ENCODE measurements at regions not wholly inside any gene's neighbourhood (a gene's known extent, or its start where the extent isn't known, plus 50 kb on each side); places are given as distances from the start of the nearest gene placed in this dataset.

GRCh38 chr6:140209775-140210174 is 835.3 kb upstream of the CITED2 start:
- DNase-seq: no peak
- Histone ChIP-seq H3K27me3 (no peaks in the 10 kb centered on the region), H3K4me1 (peaks cover 0 to 5% of the 10 kb centered on the region in 2 donors), H3K36me3 (no peaks in the 10 kb centered on the region), H3K9me3 (no peaks in the 10 kb centered on the region), H3K4me3 (no peak overlapping the region), H3K27ac (no peak overlapping the region)
- in situ Hi-C loops (cut with MboI; ENCODE audit: low sequenced_read_pairs in 4 of 4) (no loop called here), intact Hi-C loops (cut with DNase I; ENCODE audit: low total_unique reads) (no loop called here)
- ATAC-seq: no peak
- TF ChIP-seq CTCF (IDR thresholded peaks at IDR 0.05 in 4 of 5, conservative IDR thresholded peaks at IDR 0.05 in 1 of 5) (no peak), POLR2A (IDR thresholded peaks at IDR 0.05) (no peak)

- intact Hi-C loops (cut with DNase I; ENCODE audit: low total_unique reads) (no loop called here), in situ Hi-C loops (cut with MboI; ENCODE audit: low sequenced_read_pairs in 4 of 4) (no loop called here)
- H3K36me3 ChIP-seq: no peaks in the 10 kb centered on the region
- no peak for DNase-seq
- peaks cover 0 to 7% of the 10 kb centered on the region in 2 donors for H3K4me1 ChIP-seq
- H3K27me3 ChIP-seq: no peaks in the 10 kb centered on the region
- no peak for TF ChIP-seq POLR2A (IDR thresholded peaks at IDR 0.05)
- TF ChIP-seq CTCF (IDR thresholded peaks at IDR 0.05 in 4 of 5, conservative IDR thresholded peaks at IDR 0.05 in 1 of 5): no peak
- H3K9me3 ChIP-seq: no peaks in the 10 kb centered on the region
- H3K27ac ChIP-seq: peak overlapping the region in 1 of 4 donors; percentile 6
- peak overlapping the region in 3 of 4 donors; percentile 5 to 14 (median 13) for H3K4me3 ChIP-seq
- ATAC-seq: no peak
These were observed 833.8 kb upstream of the CITED2 start for GRCh38 chr6:140208286-140208685.

- no peak overlapping the region for H3K4me3 ChIP-seq
- H3K36me3 ChIP-seq: no peaks in the 10 kb centered on the region
- DNase-seq (no peak), ATAC-seq (no peak)
- no peak for TF ChIP-seq POLR2A (IDR thresholded peaks at IDR 0.05)
- no peak for TF ChIP-seq CTCF (IDR thresholded peaks at IDR 0.05 in 4 of 5, conservative IDR thresholded peaks at IDR 0.05 in 1 of 5)
- H3K27me3 ChIP-seq: no peaks in the 10 kb centered on the region
- in situ Hi-C loops (cut with MboI; ENCODE audit: low sequenced_read_pairs in 4 of 4): no loop called here
- no peak overlapping the region for H3K27ac ChIP-seq
- intact Hi-C loops (cut with DNase I; ENCODE audit: low total_unique reads): no loop called here
- peaks cover 0 to 14% of the 10 kb centered on the region in 2 donors for H3K4me1 ChIP-seq
- H3K9me3 ChIP-seq: no peaks in the 10 kb centered on the region
These were observed 831.5 kb upstream of the CITED2 start for GRCh38 chr6:140205795-140206593.

- Histone ChIP-seq H3K36me3 (no peaks in the 10 kb centered on the region), H3K4me3 (no peak overlapping the region), H3K27me3 (no peaks in the 10 kb centered on the region), H3K4me1 (peaks cover 0 to 14% of the 10 kb centered on the region in 2 donors), H3K27ac (no peak overlapping the region), H3K9me3 (no peaks in the 10 kb centered on the region)
- in situ Hi-C loops (cut with MboI; ENCODE audit: low sequenced_read_pairs in 4 of 4): no loop called here
- no peak for TF ChIP-seq CTCF (IDR thresholded peaks at IDR 0.05 in 4 of 5, conservative IDR thresholded peaks at IDR 0.05 in 1 of 5)
- no peak for TF ChIP-seq POLR2A (IDR thresholded peaks at IDR 0.05)
- no peak for DNase-seq
- no peak for ATAC-seq
- intact Hi-C loops (cut with DNase I; ENCODE audit: low total_unique reads): no loop called here
These were observed 829.7 kb upstream of the CITED2 start for GRCh38 chr6:140204154-140204553.
